ENCODE measurements at regions not wholly inside any gene's neighbourhood (a gene's known extent, or its start where the extent isn't known, plus 50 kb on each side); places are given as distances from the start of the nearest gene placed in this dataset.

- FAIRE-seq = no peak
- DNase-seq (ENCODE audit: insufficient read length, low spot score) = no peak
Measured at GRCh38 chr3:16102187-16102561, 72.3 kb upstream of the GALNT15 start.

DNA sequence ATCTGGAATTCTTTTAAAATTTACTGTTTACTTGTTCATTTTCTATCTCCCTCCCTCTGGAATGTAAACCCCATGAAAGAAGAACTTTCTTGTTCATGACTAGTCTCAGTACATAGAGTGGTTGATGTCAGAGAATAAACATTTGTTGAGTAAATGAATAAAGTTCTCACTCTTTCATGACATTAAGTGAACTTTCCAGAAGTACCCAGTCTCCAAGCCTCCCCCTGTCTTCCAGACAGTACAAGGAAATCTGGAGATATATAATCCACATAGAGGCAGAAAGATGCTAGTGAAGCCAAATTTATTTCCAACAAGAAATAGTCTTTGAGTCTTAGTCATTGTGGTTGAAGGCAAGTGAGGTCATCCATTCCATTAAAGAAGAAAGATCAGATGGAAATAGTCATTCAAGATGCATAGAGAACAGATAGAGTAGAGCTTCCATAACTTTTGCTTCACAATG is 71.5 kb upstream of the GALNT15 start:
- no peak for FAIRE-seq
- no peak for DNase-seq (ENCODE audit: insufficient read length, low spot score)

DNA sequence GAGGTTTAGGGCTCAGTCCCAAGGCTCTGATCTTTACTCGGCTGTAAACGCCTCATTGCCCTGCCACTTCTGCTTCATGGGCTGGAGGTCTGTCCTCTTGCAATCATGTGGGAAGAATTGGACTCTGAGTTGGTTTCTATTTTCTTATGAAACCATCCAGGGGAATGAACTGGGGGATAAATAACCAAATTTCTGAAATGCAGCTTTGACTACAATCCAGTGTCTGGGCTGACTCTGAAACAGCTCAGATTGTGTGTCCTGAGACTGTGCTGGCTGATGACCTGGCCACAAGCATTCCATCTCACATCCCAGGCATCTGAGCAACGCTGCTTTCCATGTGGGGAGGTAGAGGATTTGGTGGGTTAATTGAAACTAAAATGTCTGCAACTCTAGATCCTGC is 71.0 kb upstream of the GALNT15 start:
- DNase-seq (ENCODE audit: insufficient read length, low spot score) = no peak
- FAIRE-seq = no peak

GRCh38 chr3:16104156-16104555 is 70.3 kb upstream of the GALNT15 start:
- FAIRE-seq (no peak), DNase-seq (ENCODE audit: insufficient read length, low spot score) (no peak)

GRCh38 chr3:16106050-16106449 is 68.4 kb upstream of the GALNT15 start:
- FAIRE-seq = no peak
- DNase-seq (ENCODE audit: insufficient read length, low spot score) = no peak

GRCh38 chr3:16108424-16108823 is 66.1 kb upstream of the GALNT15 start:
- no peak for DNase-seq (ENCODE audit: insufficient read length, low spot score)
- no peak for FAIRE-seq

GRCh38 chr3:16109929-16110328 is 64.6 kb upstream of the GALNT15 start:
- FAIRE-seq = no peak
- DNase-seq (ENCODE audit: insufficient read length, low spot score) = no peak

DNA sequence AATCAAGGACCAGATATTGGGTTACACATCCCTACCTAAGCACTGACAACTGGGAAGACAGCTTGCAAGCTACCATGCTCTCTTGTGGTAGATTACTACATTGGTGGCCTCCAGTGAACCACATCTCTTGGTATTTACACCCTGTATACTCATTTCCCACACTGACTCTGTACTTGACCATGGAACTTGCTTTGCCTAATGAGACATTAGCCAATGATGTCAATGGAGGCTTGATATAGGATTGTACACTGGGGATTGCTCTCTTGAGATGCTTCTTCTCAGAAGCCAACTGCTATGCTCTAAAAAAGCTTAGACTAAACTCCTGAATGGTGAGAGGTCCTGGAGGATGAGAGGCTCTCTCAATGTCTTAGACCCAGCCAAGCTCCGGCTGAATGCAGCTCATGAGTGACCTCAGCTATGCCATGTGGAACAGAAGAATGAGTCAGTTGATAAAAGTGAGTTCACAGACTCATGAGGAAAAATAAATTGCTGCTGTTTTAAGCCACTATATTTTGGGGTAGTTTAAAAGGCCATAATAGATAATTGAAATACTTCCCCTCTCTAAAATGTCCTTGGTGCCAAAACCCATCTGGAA is 61.5 kb upstream of the GALNT15 start:
- FAIRE-seq (peak; percentile 40), DNase-seq (ENCODE audit: insufficient read length, low spot score) (no peak)

GRCh38 chr3:16113704-16114103 is 60.8 kb upstream of the GALNT15 start:
- FAIRE-seq = no peak
- no peak for DNase-seq (ENCODE audit: insufficient read length, low spot score)

- FAIRE-seq = no peak
Measured at GRCh38 chr3:16114429-16114828, 60.1 kb upstream of the GALNT15 start.

GRCh38 chr3:16114930-16115329 is 59.5 kb upstream of the GALNT15 start:
- FAIRE-seq (no peak), DNase-seq (ENCODE audit: insufficient read length, low spot score) (no peak)

More at GRCh38 chr3:16114429-16114828, 60.1 kb upstream of the GALNT15 start:
- DNase-seq (ENCODE audit: insufficient read length, low spot score) = no peak

DNA sequence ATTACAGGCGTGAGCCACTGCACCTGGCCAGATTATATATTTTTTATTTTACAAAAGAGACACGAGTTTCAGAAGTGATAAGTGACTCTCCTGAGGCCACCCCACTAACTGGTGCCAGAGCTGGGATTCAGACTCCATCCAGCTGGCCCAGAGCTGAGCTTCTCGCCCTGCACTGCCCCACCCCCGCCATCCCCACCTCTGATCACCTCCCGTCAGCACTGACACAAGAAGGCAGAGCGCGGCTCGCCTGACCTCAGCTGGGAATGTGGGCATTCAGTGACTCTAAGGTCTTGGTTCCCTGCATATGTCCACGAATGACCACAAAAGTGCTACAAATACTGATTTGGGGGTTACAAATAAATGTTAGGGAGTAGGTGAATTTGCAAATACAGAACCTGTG is 56.1 kb upstream of the GALNT15 start:
- FAIRE-seq (no peak), DNase-seq (ENCODE audit: insufficient read length, low spot score) (no peak)

DNA sequence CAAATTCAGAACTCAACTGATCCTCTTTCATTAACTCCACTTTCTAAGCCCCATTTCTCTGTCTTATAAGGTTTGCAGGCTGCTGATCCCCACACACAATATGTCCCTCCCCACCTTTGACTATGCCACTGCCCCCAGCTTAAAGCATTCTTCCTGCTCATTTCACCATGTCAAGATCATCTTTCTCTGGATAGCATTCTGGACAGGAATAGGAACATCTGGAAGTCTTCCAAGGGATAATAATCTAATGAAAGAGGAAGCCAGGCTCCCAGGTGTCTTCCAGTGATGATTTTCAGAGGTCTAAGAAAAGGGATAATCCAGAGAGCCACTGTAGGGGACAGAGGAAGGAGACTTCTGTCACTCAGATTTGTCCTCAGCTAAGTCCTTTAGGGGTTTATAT is 54.6 kb upstream of the GALNT15 start:
- DNase-seq (ENCODE audit: insufficient read length, low spot score) = no peak
- FAIRE-seq = no peak

- no peak for DNase-seq (ENCODE audit: insufficient read length, low spot score)
- FAIRE-seq = no peak
Measured at GRCh38 chr3:16121391-16121790, 53.1 kb upstream of the GALNT15 start.

GRCh38 chr3:16122155-16122554 is 52.3 kb upstream of the GALNT15 start:
- FAIRE-seq (no peak), DNase-seq (ENCODE audit: insufficient read length, low spot score) (no peak)

DNA sequence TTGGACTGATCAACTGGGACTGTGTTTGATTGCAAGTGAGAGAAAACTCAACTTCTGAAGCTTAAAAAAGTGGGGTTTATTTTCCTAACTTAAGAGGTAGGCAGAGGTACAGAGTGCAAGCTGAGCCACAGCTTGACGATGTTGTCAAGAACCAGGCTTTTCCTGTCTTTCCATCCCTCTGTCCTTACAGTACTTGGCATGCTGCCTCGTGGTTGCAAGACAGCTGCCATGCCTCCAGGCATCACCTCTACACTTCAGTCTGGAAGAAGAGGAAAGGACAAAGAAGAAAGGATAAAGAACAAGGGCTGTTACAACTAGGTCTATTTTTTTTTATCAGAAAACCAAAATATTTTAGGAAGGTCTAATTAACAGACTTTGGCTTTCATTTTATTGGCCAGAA is 51.8 kb upstream of the GALNT15 start:
- no peak for DNase-seq (ENCODE audit: insufficient read length, low spot score)
- FAIRE-seq = no peak

DNA sequence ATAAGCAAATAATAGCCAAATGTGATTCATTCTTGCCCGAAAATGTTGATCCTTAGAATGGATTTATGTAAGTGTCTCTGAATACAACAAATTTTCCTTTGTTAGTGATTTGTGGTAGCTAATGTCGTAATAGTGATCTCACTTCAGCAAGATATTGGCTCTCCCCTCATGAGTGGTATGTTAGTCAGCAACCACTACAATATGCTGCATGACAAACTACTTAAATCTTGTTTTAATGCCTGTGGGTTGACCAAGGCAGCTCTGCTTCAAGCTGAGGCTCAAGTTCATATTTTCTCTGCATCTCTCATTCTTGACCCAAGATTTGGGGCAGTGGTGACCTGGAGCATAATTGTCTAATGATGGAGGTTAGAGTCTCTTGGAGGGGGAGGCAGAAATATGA is 49.8 kb upstream of the GALNT15 start:
- DNase-seq (ENCODE audit: insufficient read length, low spot score) (peak; percentile 36), FAIRE-seq (no peak)

Measured in HTR-8/SVneo (cell line).